HEK293T (cell line): ENCODE measurements at regions not wholly inside any gene's neighbourhood (a gene's known extent, or its start where the extent isn't known, plus 50 kb on each side); places are given as distances from the start of the nearest gene placed in this dataset.
"Not testable (repeated sequence)": the region's sequence is repeated elsewhere in the genome, so short reads cannot be mapped to it uniquely, and the experiment has no call there.

Experiments used
- ARNT ChIP-seq: fragments of 450-650 bp; IDR thresholded peaks from 2 replicates; pipeline ENCODE4 v1.6.1; 2017; ENCODE audit warnings: mild to moderate bottlenecking
- BHLHE40 ChIP-seq: fragments of 450-650 bp; IDR thresholded peaks from 2 replicates; pipeline ENCODE4 v1.6.1; 2016; ENCODE audit warnings: mild to moderate bottlenecking, moderate library complexity, borderline replicate concordance
- CTBP1 ChIP-seq: fragments of 450-650 bp; IDR thresholded peaks from 2 replicates; pipeline ENCODE4 v1.6.1; 2016; ENCODE audit warnings: borderline replicate concordance
- ELF4 ChIP-seq: fragments of 450-650 bp; IDR thresholded peaks from 2 replicates; pipeline ENCODE4 v1.6.1; 2017; ENCODE audit warnings: antibody characterized with exemption
- FOXA1 ChIP-seq: fragments of 450-650 bp; IDR thresholded peaks from 2 replicates; pipeline ENCODE4 v1.6.1; 2016; ENCODE audit warnings: mild to moderate bottlenecking
- FOXK2 ChIP-seq: fragments of 450-650 bp; IDR thresholded peaks from 2 replicates; pipeline ENCODE4 v1.6.1; 2016; ENCODE audit warnings: mild to moderate bottlenecking
- HDGF ChIP-seq: fragments of 450-650 bp; IDR thresholded peaks from 2 replicates; pipeline ENCODE4 v1.6.1; 2017; ENCODE audit warnings: antibody characterized with exemption, borderline replicate concordance
- L3MBTL2 ChIP-seq: fragments of 450-650 bp; conservative IDR thresholded peaks from 2 replicates; pipeline ENCODE4 v1.6.1; 2016; ENCODE audit warnings: mild to moderate bottlenecking
- NFRKB ChIP-seq: fragments of 450-650 bp; IDR thresholded peaks from 2 replicates; pipeline ENCODE4 v1.6.1; 2016; ENCODE audit warnings: mild to moderate bottlenecking, moderate library complexity
- SP1 ChIP-seq: fragments of 450-650 bp; IDR thresholded peaks from 2 replicates; pipeline ENCODE4 v1.6.1; 2017
- SUZ12 ChIP-seq: fragments of 450-650 bp; IDR thresholded peaks from 2 replicates; pipeline ENCODE4 v1.6.1; 2016; ENCODE audit warnings: mild to moderate bottlenecking
- TARDBP ChIP-seq: fragments of 450-650 bp; IDR thresholded peaks from 2 replicates; pipeline ENCODE4 v1.6.1; 2016
- TF ChIP-seq, protein P1 (sequence below): fragments of 450-650 bp; IDR thresholded peaks from 2 replicates; pipeline ENCODE4 v1.6.1; 2016

DNA sequence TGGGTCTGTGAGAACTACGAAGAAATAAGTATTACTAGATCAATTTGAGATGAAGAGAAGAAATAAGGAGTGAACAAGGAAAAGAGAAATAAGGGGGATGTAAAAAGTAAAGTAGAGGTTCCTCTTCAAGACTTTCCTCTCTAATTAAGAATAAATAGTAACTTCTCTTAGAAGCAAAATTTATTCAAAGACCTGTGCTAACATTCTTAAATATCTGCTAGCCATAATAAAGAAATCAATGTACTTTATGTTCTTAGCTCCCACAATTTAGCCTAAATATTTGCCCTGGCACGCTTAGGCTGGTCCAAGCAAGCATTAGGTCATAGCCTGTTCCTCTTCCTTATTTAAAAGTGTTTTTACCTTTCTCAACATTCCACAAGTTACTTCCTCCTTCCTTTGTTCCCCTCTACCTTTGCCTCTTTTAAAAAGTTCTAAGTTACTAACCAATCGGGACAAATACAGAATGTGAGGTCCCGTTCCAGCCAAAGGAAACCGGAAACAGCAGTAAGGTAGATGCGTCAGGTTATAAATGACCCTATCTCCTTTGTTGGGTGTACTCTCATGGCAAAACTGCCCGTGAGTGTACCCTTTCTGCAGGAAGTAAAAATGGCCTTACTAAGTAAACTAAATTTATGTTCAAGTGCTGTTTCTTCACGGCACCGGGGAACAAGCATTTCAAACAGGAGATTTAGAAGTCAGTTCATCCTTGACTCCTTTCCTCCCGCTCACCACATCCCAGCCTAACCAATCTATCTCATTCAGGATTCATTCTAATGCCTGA lies 86.2 kb upstream of the PLEKHM1 start:
- not testable (repeated sequence) for TF ChIP-seq BHLHE40, TARDBP, NFRKB, CTBP1, SP1, L3MBTL2, ELF4, FOXA1, FOXK2, HDGF, ARNT, SUZ12
- TF ChIP-seq, protein P1, sequence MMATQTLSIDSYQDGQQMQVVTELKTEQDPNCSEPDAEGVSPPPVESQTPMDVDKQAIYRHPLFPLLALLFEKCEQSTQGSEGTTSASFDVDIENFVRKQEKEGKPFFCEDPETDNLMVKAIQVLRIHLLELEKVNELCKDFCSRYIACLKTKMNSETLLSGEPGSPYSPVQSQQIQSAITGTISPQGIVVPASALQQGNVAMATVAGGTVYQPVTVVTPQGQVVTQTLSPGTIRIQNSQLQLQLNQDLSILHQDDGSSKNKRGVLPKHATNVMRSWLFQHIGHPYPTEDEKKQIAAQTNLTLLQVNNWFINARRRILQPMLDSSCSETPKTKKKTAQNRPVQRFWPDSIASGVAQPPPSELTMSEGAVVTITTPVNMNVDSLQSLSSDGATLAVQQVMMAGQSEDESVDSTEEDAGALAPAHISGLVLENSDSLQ: not testable (repeated sequence)
